Caki2 (cell line): ENCODE measurements at regions not wholly inside any gene's neighbourhood (a gene's known extent, or its start where the extent isn't known, plus 50 kb on each side); places are given as distances from the start of the nearest gene placed in this dataset.
"Not testable (repeated sequence)": the region's sequence is repeated elsewhere in the genome, so short reads cannot be mapped to it uniquely, and the experiment has no call there.

Experiments used
- DNase-seq: peaks from one replicate; pipeline ENCODE4 v3.0.0-alpha.2; 2015; ENCODE audit warnings: low read depth
- in situ Hi-C: cut with HindIII; loops from 2 replicates; pipeline ENCODE4 v1.10.0; 2016; ENCODE audit warnings: low sequenced_read_pairs, low pct_unique_long_range_greater_than_20kb, mixed read lengths

GRCh38 chr3:29031175-29031574 is 249.7 kb upstream of the RBMS3 start:
- in situ Hi-C loops, DNase-seq: not testable (repeated sequence)

- no peak for DNase-seq
- in situ Hi-C loops = no loop called here
Observed at GRCh38 chr3:29033511-29033910, 247.4 kb upstream of the RBMS3 start.

DNA sequence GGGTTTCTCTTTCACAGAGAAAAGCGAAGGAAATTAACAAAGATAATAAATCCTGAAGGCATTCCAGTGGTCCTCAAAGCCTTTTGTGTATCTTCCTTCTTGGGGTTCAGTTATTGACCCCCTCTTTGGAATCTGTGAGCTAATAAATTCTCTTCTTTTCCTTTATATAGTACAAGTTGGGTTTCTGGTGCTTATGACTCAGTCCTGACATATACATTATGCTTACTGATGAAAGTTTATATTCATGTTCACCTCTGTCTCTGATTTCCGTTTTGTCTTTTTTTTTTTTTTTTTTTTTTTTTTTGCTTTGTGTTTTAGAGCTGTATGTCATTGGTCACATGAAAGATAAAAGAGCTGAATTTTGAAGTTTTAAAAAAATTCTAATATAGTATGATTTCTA is 230.7 kb upstream of the RBMS3 start:
- DNase-seq = no peak
- in situ Hi-C loops = no loop called here

GRCh38 chr3:29057326-29057725 is 223.5 kb upstream of the RBMS3 start:
- no peak for DNase-seq
- in situ Hi-C loops = no loop called here

DNA sequence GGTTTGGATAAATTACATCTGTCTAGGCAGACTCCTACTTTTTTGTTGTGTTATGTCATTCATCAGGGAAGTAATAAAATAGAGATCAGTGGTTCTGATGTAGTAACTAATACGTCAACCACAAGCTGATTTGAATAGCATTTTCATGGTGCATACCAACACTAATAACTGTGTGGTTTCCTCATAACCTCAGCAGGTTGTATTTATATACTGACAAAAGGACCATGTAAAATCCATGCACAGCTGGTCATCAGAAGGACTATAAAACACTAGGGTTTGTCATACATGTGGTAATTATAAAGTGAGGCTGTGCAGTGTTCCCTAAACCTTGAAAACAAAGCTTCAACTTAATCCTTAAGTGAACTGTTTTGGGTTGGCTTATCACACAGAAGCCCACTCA is 216.8 kb upstream of the RBMS3 start:
- in situ Hi-C loops = no loop called here
- DNase-seq = peak; percentile 43

DNA sequence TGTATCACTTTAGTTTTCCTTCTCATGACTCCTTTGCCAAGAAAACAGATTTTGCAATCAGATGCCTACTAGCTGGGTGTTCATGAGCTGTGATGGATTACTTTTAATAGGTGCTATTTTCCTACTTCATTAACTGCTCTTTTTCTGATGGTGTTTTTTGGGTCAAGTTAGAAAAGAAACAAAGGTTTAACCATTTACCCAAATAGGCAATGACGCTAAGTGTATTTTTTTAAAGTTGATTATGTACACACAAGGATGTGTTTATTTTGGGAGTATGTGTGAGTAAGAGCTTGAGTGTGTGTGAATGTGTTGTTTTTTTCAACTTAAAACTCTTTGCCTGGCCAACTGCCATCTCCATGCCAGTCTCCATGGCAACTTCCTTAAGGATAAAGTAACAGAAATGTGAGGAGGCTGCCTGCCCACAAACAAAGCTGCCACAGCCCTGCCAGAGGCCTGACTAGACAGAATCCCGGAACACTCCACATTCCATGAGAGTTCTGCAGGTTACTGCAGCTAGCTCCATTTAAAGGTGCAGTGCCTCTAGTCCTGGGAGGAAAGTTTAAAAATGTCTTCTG is 215.6 kb upstream of the RBMS3 start:
- DNase-seq = peak; percentile 99
- in situ Hi-C loops = no loop called here

DNA sequence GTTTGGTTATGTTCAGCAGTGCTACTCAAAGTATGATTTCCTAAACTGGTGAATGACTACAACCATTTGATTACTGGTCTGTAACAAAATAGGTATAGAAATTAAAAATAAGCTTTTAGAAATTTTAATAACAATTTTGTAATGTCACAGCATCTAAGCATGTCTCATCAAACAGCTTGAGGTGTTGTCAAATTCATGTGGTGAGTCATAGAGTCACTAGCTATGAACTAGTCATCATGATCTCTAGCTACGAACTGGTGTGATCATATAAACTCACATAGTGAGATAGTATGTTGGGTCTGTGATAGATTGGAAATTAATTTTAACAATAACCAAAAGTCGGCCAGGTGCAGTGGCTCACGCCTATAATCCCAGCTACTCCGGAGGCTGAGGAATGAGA is 213.9 kb upstream of the RBMS3 start:
- DNase-seq = peak; percentile 15
- in situ Hi-C loops = no loop called here

GRCh38 chr3:29070959-29071634 is 209.8 kb upstream of the RBMS3 start:
- DNase-seq = no peak
- in situ Hi-C loops = no loop called here

- in situ Hi-C loops = no loop called here
- DNase-seq = no peak
Observed at GRCh38 chr3:29072611-29073010, 208.3 kb upstream of the RBMS3 start.

DNA sequence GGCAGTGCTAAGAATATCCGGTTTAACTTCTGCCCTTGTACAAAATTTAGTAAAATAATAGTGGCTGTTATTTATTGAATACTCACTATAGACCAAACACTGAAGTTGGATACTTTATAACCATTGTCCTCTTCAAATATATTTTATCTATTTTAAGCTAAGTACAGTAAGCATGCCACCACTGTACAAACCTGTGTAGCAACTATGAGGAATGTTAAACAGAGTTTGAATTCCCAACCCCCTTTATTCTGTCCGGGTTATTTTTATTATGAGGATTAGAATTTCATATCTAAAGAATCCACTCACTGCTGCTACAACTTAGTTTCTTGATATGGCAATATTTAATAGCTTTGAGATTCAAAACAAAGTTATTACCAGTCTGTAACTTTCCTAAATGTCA is 203.5 kb upstream of the RBMS3 start:
- no peak for DNase-seq
- in situ Hi-C loops = no loop called here

DNA sequence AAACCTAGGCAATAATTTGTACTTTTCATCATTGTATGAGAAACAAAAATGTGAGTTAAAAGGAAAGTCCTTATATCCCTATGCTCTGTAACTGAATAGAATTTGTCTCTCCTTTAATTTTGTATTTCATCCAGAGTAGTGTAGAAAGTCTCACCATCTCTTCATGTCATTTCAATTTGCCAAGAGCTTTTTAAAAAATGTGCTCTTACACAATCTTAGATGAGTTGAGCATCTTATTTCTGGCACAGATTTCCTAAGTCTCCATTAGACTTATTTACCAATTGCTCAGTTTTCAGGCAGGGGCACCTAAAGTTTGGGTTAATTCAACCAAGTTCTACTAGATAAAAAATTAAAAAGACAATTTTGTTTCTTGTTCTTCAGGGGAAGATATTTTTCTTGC is 201.5 kb upstream of the RBMS3 start:
- DNase-seq = no peak
- in situ Hi-C loops = no loop called here

GRCh38 chr3:29080967-29081366 is 199.9 kb upstream of the RBMS3 start:
- in situ Hi-C loops = no loop called here
- no peak for DNase-seq

DNA sequence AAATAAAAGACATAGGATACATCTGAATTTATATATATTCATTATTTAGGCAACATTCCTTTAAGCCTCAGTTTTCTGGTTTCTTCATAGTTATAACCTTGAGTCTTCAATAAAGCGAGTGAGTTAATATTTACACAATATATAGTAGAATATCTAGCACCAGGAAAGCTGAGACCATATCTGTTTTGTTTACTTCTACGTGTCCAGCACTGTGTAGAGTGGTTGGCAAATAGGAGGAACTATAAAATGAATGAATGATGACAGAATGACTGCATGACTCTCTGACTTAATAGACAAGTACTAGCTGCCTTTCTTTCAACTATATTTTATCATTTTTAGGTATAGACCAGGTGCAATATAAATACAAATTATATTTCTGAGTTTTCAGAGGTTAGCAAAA is 197.8 kb upstream of the RBMS3 start:
- DNase-seq = no peak
- in situ Hi-C loops = no loop called here

GRCh38 chr3:29083676-29084075 is 197.2 kb upstream of the RBMS3 start:
- DNase-seq = no peak
- in situ Hi-C loops = no loop called here

GRCh38 chr3:29088579-29088978 is 192.3 kb upstream of the RBMS3 start:
- no peak for DNase-seq
- in situ Hi-C loops = no loop called here

DNA sequence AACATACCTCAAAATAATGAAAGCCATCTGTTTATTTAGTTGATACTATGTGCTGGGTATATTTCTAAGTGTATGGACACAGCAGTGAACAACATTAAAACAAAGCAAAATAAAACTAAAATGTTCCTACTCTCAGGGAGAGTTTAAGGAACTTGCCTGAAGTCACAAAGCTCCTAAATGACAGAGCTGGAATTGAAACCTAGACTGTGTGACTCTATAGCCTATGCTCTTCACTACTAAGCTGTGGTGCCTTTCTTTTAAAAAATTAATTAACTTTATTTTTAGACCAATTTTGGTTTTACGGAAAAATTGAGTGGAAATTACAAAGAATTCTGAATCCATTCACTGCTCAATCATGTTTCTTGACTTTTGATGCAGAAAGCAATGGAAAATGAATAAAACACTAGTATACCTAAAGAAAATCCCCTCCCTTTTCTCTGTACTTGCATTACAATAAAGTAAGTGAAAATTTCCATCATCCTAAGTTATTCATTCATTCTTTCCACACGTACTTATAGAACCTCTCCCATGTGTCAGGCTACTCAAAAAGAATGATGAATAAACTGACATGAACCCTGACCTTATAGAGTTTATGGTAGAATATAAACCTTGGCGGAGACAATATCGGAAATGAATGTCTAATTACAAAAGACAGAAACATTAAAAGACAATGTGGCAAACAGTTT is 189.8 kb upstream of the RBMS3 start:
- DNase-seq = no peak
- in situ Hi-C loops = no loop called here

- no peak for DNase-seq
- in situ Hi-C loops = no loop called here
Observed at GRCh38 chr3:29091599-29092189, 189.2 kb upstream of the RBMS3 start.

GRCh38 chr3:29092348-29092747 is 188.5 kb upstream of the RBMS3 start:
- DNase-seq = no peak
- in situ Hi-C loops = no loop called here

GRCh38 chr3:29099296-29099695 is 181.6 kb upstream of the RBMS3 start:
- peak; percentile 4 for DNase-seq
- in situ Hi-C loops = no loop called here
